ENCODE measurements at regions not wholly inside any gene's neighbourhood (a gene's known extent, or its start where the extent isn't known, plus 50 kb on each side); places are given as distances from the start of the nearest gene placed in this dataset.

- no peaks in the 10 kb centered on the region for H3K9me3 Mint-ChIP-seq (ENCODE audit: unreplicated experiment)
These were observed 105.8 kb upstream of the ASCC3 start for GRCh38 chr6:100986921-100987320.

GRCh38 chr6:100987556-100987955, 106.4 kb upstream of the ASCC3 start:
- DNase-seq (ENCODE audit: low read depth) (no peak), FAIRE-seq (no peak)
- no peak overlapping the region for H3K9ac ChIP-seq (ENCODE audit: low read length)
- H3K36me3 ChIP-seq (ENCODE audit: insufficient read depth, low read length), result no peaks in the 10 kb centered on the region
- Mint-ChIP-seq H3K27ac (ENCODE audit: unreplicated experiment) (no peak overlapping the region), H3K4me1 (ENCODE audit: low read depth, unreplicated experiment) (no peaks in the 10 kb centered on the region), H3K36me3 (ENCODE audit: low read depth, unreplicated experiment) (no peaks in the 10 kb centered on the region), H3K4me3 (ENCODE audit: unreplicated experiment) (no peak overlapping the region), H3K9me3 (ENCODE audit: unreplicated experiment) (no peaks in the 10 kb centered on the region), H3K27me3 (ENCODE audit: low read depth, unreplicated experiment) (no peaks in the 10 kb centered on the region)
- H3K79me2 ChIP-seq (ENCODE audit: insufficient read depth, low read length), result no peaks in the 10 kb centered on the region
- H3K27ac ChIP-seq (ENCODE audit: low read depth, low read length), result no peak overlapping the region
- no peak for TF ChIP-seq EZH2 (IDR thresholded peaks at IDR 0.05; ENCODE audit: insufficient read depth, low read length)
- no peak for TF ChIP-seq CTCF (IDR thresholded peaks at IDR 0.05; ENCODE audit: insufficient read depth, low read depth, low read length)
- H3K27me3 ChIP-seq (ENCODE audit: insufficient read depth, low read length), result no peaks in the 10 kb centered on the region
- no peak overlapping the region for H3K4me3 ChIP-seq (ENCODE audit: insufficient read depth, low read depth, low read length)
- no peak overlapping the region for H3K4me2 ChIP-seq (ENCODE audit: low read length)
- H2AFZ ChIP-seq (ENCODE audit: low read depth, low read length), result no peak overlapping the region
- no peaks in the 10 kb centered on the region for H3K4me1 ChIP-seq (ENCODE audit: insufficient read depth, low read length)
- H4K20me1 ChIP-seq (ENCODE audit: insufficient read depth, low read length), result no peaks in the 10 kb centered on the region
- no peaks in the 10 kb centered on the region for H3K9me3 ChIP-seq (ENCODE audit: insufficient read depth, low read depth, low read length)

More at GRCh38 chr6:100986921-100987320, 105.8 kb upstream of the ASCC3 start:
- no peaks in the 10 kb centered on the region for H3K27me3 ChIP-seq (ENCODE audit: insufficient read depth, low read length)
- H3K4me1 Mint-ChIP-seq (ENCODE audit: low read depth, unreplicated experiment), result no peaks in the 10 kb centered on the region
- H3K36me3 Mint-ChIP-seq (ENCODE audit: low read depth, unreplicated experiment), result no peaks in the 10 kb centered on the region
- no peak overlapping the region for H3K4me2 ChIP-seq (ENCODE audit: low read length)
- TF ChIP-seq EZH2 (IDR thresholded peaks at IDR 0.05; ENCODE audit: insufficient read depth, low read length) (no peak), CTCF (IDR thresholded peaks at IDR 0.05; ENCODE audit: insufficient read depth, low read depth, low read length) (no peak)
- no peak overlapping the region for H3K27ac Mint-ChIP-seq (ENCODE audit: unreplicated experiment)
- no peaks in the 10 kb centered on the region for H4K20me1 ChIP-seq (ENCODE audit: insufficient read depth, low read length)
- H2AFZ ChIP-seq (ENCODE audit: low read depth, low read length), result no peak overlapping the region
- no peak overlapping the region for H3K4me3 ChIP-seq (ENCODE audit: insufficient read depth, low read depth, low read length)
- no peaks in the 10 kb centered on the region for H3K27me3 Mint-ChIP-seq (ENCODE audit: low read depth, unreplicated experiment)
- FAIRE-seq (no peak), DNase-seq (ENCODE audit: low read depth) (no peak)
- no peak overlapping the region for H3K4me3 Mint-ChIP-seq (ENCODE audit: unreplicated experiment)
- H3K27ac ChIP-seq (ENCODE audit: low read depth, low read length), result no peak overlapping the region
- H3K9ac ChIP-seq (ENCODE audit: low read length), result no peak overlapping the region
- no peaks in the 10 kb centered on the region for H3K79me2 ChIP-seq (ENCODE audit: insufficient read depth, low read length)
- H3K36me3 ChIP-seq (ENCODE audit: insufficient read depth, low read length), result no peaks in the 10 kb centered on the region
- no peaks in the 10 kb centered on the region for H3K9me3 ChIP-seq (ENCODE audit: insufficient read depth, low read depth, low read length)
- no peaks in the 10 kb centered on the region for H3K4me1 ChIP-seq (ENCODE audit: insufficient read depth, low read length)

GRCh38 chr6:100988391-100988984, 107.4 kb upstream of the ASCC3 start:
- H2AFZ ChIP-seq (ENCODE audit: low read depth, low read length), result no peak overlapping the region
- H3K4me3 Mint-ChIP-seq (ENCODE audit: unreplicated experiment), result no peak overlapping the region
- H3K4me2 ChIP-seq (ENCODE audit: low read length), result no peak overlapping the region
- H3K9me3 ChIP-seq (ENCODE audit: insufficient read depth, low read depth, low read length), result no peaks in the 10 kb centered on the region
- FAIRE-seq, result no peak
- H3K36me3 Mint-ChIP-seq (ENCODE audit: low read depth, unreplicated experiment), result no peaks in the 10 kb centered on the region
- H3K4me3 ChIP-seq (ENCODE audit: insufficient read depth, low read depth, low read length), result no peak overlapping the region
- H3K79me2 ChIP-seq (ENCODE audit: insufficient read depth, low read length), result no peaks in the 10 kb centered on the region
- TF ChIP-seq CTCF (IDR thresholded peaks at IDR 0.05; ENCODE audit: insufficient read depth, low read depth, low read length) (no peak), EZH2 (IDR thresholded peaks at IDR 0.05; ENCODE audit: insufficient read depth, low read length) (no peak)
- H3K27me3 ChIP-seq (ENCODE audit: insufficient read depth, low read length), result no peaks in the 10 kb centered on the region
- no peaks in the 10 kb centered on the region for H3K4me1 ChIP-seq (ENCODE audit: insufficient read depth, low read length)
- no peaks in the 10 kb centered on the region for H3K27me3 Mint-ChIP-seq (ENCODE audit: low read depth, unreplicated experiment)
- no peaks in the 10 kb centered on the region for H4K20me1 ChIP-seq (ENCODE audit: insufficient read depth, low read length)
- no peak overlapping the region for H3K27ac Mint-ChIP-seq (ENCODE audit: unreplicated experiment)
- no peaks in the 10 kb centered on the region for H3K9me3 Mint-ChIP-seq (ENCODE audit: unreplicated experiment)
- H3K36me3 ChIP-seq (ENCODE audit: insufficient read depth, low read length), result no peaks in the 10 kb centered on the region
- no peaks in the 10 kb centered on the region for H3K4me1 Mint-ChIP-seq (ENCODE audit: low read depth, unreplicated experiment)
- H3K27ac ChIP-seq (ENCODE audit: low read depth, low read length), result no peak overlapping the region
- no peak for DNase-seq (ENCODE audit: low read depth)
- no peak overlapping the region for H3K9ac ChIP-seq (ENCODE audit: low read length)
